ENCODE measurements at regions not wholly inside any gene's neighbourhood (a gene's known extent, or its start where the extent isn't known, plus 50 kb on each side); places are given as distances from the start of the nearest gene placed in this dataset.

DNA sequence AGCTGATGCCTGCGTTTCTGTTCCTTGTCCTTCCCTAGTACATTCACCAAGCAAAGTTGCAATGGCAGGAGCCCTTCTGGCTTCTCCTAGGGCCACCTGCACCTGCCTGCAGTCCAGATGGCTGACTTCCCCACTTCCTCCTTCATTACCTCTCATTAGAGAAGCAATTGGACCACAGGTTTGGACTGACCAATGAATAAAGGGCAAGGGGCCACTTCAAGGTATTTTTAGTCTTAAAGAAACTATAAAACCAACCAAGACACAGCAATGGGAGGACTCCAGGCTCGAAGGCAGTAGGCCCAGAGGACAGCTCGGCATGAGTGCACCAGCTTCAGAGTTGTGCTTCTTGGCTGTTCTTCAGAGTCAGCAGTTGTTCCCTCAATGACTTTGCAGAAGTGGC, 60.8 kb upstream of the ROR1 start:
- no peaks in the 10 kb centered on the region for H3K23me2 ChIP-seq (ENCODE audit: insufficient read length, low read depth, low read length, poor library complexity, severe bottlenecking)
- H3K79me2 ChIP-seq (ENCODE audit: insufficient read depth, low read length) = no peaks in the 10 kb centered on the region
- no peak overlapping the region for H4K91ac ChIP-seq (ENCODE audit: insufficient read length, low read depth, low read length)
- no peak overlapping the region for H3K4ac ChIP-seq (ENCODE audit: low read depth, low read length)
- peaks cover 9 to 10% of the 10 kb centered on the region in 2 experiments for H3K4me1 Mint-ChIP-seq
- TF ChIP-seq, protein P1, sequence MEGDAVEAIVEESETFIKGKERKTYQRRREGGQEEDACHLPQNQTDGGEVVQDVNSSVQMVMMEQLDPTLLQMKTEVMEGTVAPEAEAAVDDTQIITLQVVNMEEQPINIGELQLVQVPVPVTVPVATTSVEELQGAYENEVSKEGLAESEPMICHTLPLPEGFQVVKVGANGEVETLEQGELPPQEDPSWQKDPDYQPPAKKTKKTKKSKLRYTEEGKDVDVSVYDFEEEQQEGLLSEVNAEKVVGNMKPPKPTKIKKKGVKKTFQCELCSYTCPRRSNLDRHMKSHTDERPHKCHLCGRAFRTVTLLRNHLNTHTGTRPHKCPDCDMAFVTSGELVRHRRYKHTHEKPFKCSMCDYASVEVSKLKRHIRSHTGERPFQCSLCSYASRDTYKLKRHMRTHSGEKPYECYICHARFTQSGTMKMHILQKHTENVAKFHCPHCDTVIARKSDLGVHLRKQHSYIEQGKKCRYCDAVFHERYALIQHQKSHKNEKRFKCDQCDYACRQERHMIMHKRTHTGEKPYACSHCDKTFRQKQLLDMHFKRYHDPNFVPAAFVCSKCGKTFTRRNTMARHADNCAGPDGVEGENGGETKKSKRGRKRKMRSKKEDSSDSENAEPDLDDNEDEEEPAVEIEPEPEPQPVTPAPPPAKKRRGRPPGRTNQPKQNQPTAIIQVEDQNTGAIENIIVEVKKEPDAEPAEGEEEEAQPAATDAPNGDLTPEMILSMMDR (conservative IDR thresholded peaks at IDR 0.05) = no peak
- no CpG with 5 or more reads among the region's 3 CpGs for WGBS (ENCODE audit: extremely low coverage, insufficient read length, low lambda C conversion rate)
- H3K23ac ChIP-seq (ENCODE audit: insufficient read length, low read depth, low read length) = no peak overlapping the region
- H3K4me2 ChIP-seq (ENCODE audit: insufficient read depth, insufficient read length, low read length) = no peak overlapping the region
- H3K36me3 Mint-ChIP-seq (ENCODE audit: insufficient read depth in 1 of 3, low read depth in 3 of 3) = no peaks in the 10 kb centered on the region
- no peak overlapping the region for H4K5ac ChIP-seq (ENCODE audit: insufficient read length, low read depth, low read length)
- H3K4me1 ChIP-seq (ENCODE audit: insufficient read depth, low read length) = 0 out of 2 replicates have a peak, but pooled peaks cover 2% of the 10 kb centered on the region
- no peaks in the 10 kb centered on the region for H3K9me3 ChIP-seq (ENCODE audit: control insufficient read depth, low read depth, low read length)
- H3K14ac ChIP-seq (ENCODE audit: insufficient read depth, low read length) = no peak overlapping the region
- no peak overlapping the region; a peak in 2 of 7 replicates for H3K27ac Mint-ChIP-seq
- no peak for DNase-seq
- H2AFZ ChIP-seq (ENCODE audit: low read length) = no peak overlapping the region
- no peak overlapping the region for H2AK5ac ChIP-seq (ENCODE audit: insufficient read length, low read length)
- no peak overlapping the region for H2BK15ac ChIP-seq (ENCODE audit: low read depth, low read length)
- no peak overlapping the region for H2BK12ac ChIP-seq (ENCODE audit: insufficient read length, low read depth, low read length)
- no peaks in the 10 kb centered on the region for H3K79me1 ChIP-seq (ENCODE audit: insufficient read depth, low read depth, low read length, poor library complexity, severe bottlenecking)
- no peak overlapping the region for H4K8ac ChIP-seq (replicated peaks; ENCODE audit: insufficient read length, low read depth, low read length)
- H3T11ph ChIP-seq (ENCODE audit: low read length) = no peak overlapping the region
- no peak overlapping the region for H2BK120ac ChIP-seq (ENCODE audit: low read depth, low read length, poor library complexity, severe bottlenecking)
- no peaks in the 10 kb centered on the region; the same call in 1 of the 2 replicates for H3K27me3 ChIP-seq (ENCODE audit: insufficient read depth, low read length)
- no peaks in the 10 kb centered on the region for H3K9me3 Mint-ChIP-seq
- no peak overlapping the region for H2BK5ac ChIP-seq (ENCODE audit: insufficient read length, low read length)
- no peak overlapping the region for H3K27ac ChIP-seq (ENCODE audit: insufficient read length, low read depth, low read length)
- H3K27me3 Mint-ChIP-seq (ENCODE audit: low read depth) = peaks cover 2% of the 10 kb centered on the region; the same call in 1 of the 2 replicates
- no peaks in the 10 kb centered on the region for H4K20me1 ChIP-seq (ENCODE audit: control insufficient read depth, insufficient read depth, insufficient read length)
- H3K4me3 Mint-ChIP-seq = no peak overlapping the region
- H2BK20ac ChIP-seq (ENCODE audit: low read depth, low read length, poor library complexity, severe bottlenecking) = no peak overlapping the region
- H3K18ac ChIP-seq (ENCODE audit: insufficient read length, low read depth, low read length) = no peak overlapping the region
- no peak overlapping the region for H3K56ac ChIP-seq (ENCODE audit: insufficient read length, low read depth, low read length)
- no peak overlapping the region for H3K9ac ChIP-seq (ENCODE audit: extremely low read depth, insufficient read length, low read length)

Measured in H9 (cell line).